Ishikawa (cell line): ENCODE measurements at regions not wholly inside any gene's neighbourhood (a gene's known extent, or its start where the extent isn't known, plus 50 kb on each side); places are given as distances from the start of the nearest gene placed in this dataset.

Source experiments
- CEBPB ChIP-seq: IDR thresholded peaks from 2 replicates; pipeline ENCODE4 v1.6.1; 2012
- EP300 ChIP-seq: IDR thresholded peaks from 2 replicates; pipeline ENCODE4 v1.6.1; 2012; ENCODE audit warnings: borderline replicate concordance
- FOXM1 ChIP-seq: IDR thresholded peaks from 2 replicates; pipeline ENCODE4 v1.6.1; 2012; ENCODE audit warnings: low read depth, borderline replicate concordance
- MAX ChIP-seq: IDR thresholded peaks from 2 replicates; pipeline ENCODE4 v1.6.1; 2012
- NFIC ChIP-seq: IDR thresholded peaks from 2 replicates; pipeline ENCODE4 v1.6.1; 2012
- RAD21 ChIP-seq: IDR thresholded peaks from 2 replicates; pipeline ENCODE4 v1.6.1; 2012; ENCODE audit warnings: low read depth
- REST ChIP-seq: IDR thresholded peaks from 2 replicates; pipeline ENCODE4 v1.6.1; 2012; ENCODE audit warnings: low read depth, mild to moderate bottlenecking
- TAF1 ChIP-seq: IDR thresholded peaks from 2 replicates; pipeline ENCODE4 v1.6.1; 2012; ENCODE audit warnings: low read depth, mild to moderate bottlenecking
- TCF12 ChIP-seq: IDR thresholded peaks from 2 replicates; pipeline ENCODE4 v1.6.1; 2012; ENCODE audit warnings: low read depth
- TEAD4 ChIP-seq: IDR thresholded peaks from 2 replicates; pipeline ENCODE4 v1.6.1; 2012
- YY1 ChIP-seq: IDR thresholded peaks from 2 replicates; pipeline ENCODE4 v1.6.1; 2012; ENCODE audit warnings: low read depth
- ZBTB7A ChIP-seq: IDR thresholded peaks from 2 replicates; pipeline ENCODE4 v1.6.1; 2012; ENCODE audit warnings: low read depth
- TF ChIP-seq, protein P1 (sequence below): IDR thresholded peaks from 2 replicates; pipeline ENCODE4 v1.6.1; 2012

DNA sequence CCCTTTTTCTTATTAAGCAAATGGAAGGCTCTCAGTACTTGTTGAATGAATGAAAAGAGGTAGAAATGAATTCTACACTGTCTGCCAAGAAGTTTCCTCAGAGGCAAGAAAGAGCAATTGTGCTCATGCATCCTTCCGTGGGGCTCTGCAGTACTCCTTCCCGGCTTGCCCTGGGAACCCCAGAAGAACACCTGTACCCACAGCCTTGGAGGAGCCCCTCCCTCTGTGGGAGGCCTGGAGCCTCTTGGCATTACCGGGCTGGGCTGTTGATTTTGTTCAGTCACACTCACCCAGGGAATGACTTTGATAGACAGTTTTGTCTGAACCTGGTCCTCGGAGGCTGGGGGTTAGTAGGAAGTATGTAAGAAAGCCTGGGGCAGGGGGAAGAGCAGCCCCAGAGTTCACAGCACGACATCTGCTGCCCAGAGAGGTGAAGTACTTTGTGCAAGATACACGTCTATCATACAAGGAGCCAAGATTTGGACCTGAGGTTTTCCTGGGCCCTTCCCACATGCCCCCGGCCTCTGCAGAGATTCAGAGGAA is 134.8 kb upstream of the GDF10 start:
- no peak for TF ChIP-seq CEBPB
- TF ChIP-seq, protein P1, sequence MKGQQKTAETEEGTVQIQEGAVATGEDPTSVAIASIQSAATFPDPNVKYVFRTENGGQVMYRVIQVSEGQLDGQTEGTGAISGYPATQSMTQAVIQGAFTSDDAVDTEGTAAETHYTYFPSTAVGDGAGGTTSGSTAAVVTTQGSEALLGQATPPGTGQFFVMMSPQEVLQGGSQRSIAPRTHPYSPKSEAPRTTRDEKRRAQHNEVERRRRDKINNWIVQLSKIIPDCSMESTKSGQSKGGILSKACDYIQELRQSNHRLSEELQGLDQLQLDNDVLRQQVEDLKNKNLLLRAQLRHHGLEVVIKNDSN, result no peak
- TF ChIP-seq ZBTB7A, result no peak
- no peak for TF ChIP-seq REST
- no peak for TF ChIP-seq TEAD4
- TF ChIP-seq NFIC, result no peak
- TF ChIP-seq TCF12, result no peak
- TF ChIP-seq RAD21, result no peak
- no peak for TF ChIP-seq EP300
- no peak for TF ChIP-seq YY1
- TF ChIP-seq FOXM1, result no peak
- TF ChIP-seq TAF1, result no peak
- no peak for TF ChIP-seq MAX
